HL-60 (cell line): ENCODE measurements at regions not wholly inside any gene's neighbourhood (a gene's known extent, or its start where the extent isn't known, plus 50 kb on each side); places are given as distances from the start of the nearest gene placed in this dataset.

Experiments
- DNase-seq, 2 experiments: peaks; one replicate each; pipeline ENCODE4 v3.0.0-alpha.2; 2010 to 2020; ENCODE audit warnings: low read depth in 1 of 2, low spot score in 1 of 2
- H3K27ac ChIP-seq: fragments of 250-450 bp; sonication (Bioruptor Pico); replicated peaks from 2 replicates; pipeline ENCODE4 v1.5.1; 2020; ENCODE audit warnings: mild to moderate bottlenecking, moderate library complexity
- H3K27me3 ChIP-seq: fragments of 250-450 bp; sonication (Bioruptor Pico); 2 replicates; pipeline ENCODE4 v1.5.1; 2021; ENCODE audit warnings: mild to moderate bottlenecking, moderate library complexity; ENCODE audit not compliant: insufficient read depth, poor library complexity, severe bottlenecking
- H3K4me3 ChIP-seq: replicated peaks from 2 replicates; pipeline ENCODE4 v1.5.1; 2011; ENCODE audit warnings: mild to moderate bottlenecking, control low read depth, low read length; ENCODE audit not compliant: insufficient read depth
- CTCF ChIP-seq: IDR thresholded peaks from one replicate; pipeline ENCODE4 v1.5.1; 2011; ENCODE audit warnings: low read length, control low read depth, inconsistent platforms; ENCODE audit not compliant: insufficient read depth
- GABPA ChIP-seq: IDR thresholded peaks from 2 replicates; pipeline ENCODE4 v1.6.1; 2012; ENCODE audit warnings: low read depth
- POLR2AphosphoS5 ChIP-seq: IDR thresholded peaks from 2 replicates; pipeline ENCODE4 v1.6.1; 2012; ENCODE audit warnings: low read depth
- REST ChIP-seq: IDR thresholded peaks from 2 replicates; pipeline ENCODE4 v1.6.1; 2012; ENCODE audit warnings: low read depth; ENCODE audit not compliant: insufficient replicate concordance
- SPI1 ChIP-seq: IDR thresholded peaks from 2 replicates; pipeline ENCODE4 v1.6.1; 2012; ENCODE audit warnings: low read depth, mild to moderate bottlenecking, borderline replicate concordance

GRCh38 chrX:43224496-43224895, 431.6 kb upstream of the MAOA start:
- DNase-seq, result no peak

GRCh38 chrX:43225626-43226328, 430.3 kb upstream of the MAOA start:
- DNase-seq, result no peak
- H3K4me3 ChIP-seq, result no peak overlapping the region
- no peak overlapping the region for H3K27ac ChIP-seq
- no peak for TF ChIP-seq POLR2AphosphoS5
- no peak for TF ChIP-seq GABPA
- no peak for TF ChIP-seq REST
- no peak for TF ChIP-seq SPI1
- no peak for TF ChIP-seq CTCF
- no peaks in the 10 kb centered on the region for H3K27me3 ChIP-seq

More at GRCh38 chrX:43224496-43224895, 431.6 kb upstream of the MAOA start:
- no peak overlapping the region for H3K4me3 ChIP-seq
- no peak overlapping the region for H3K27ac ChIP-seq
- TF ChIP-seq CTCF, result no peak
- no peak for TF ChIP-seq GABPA
- TF ChIP-seq SPI1, result no peak
- no peak for TF ChIP-seq REST
- no peak for TF ChIP-seq POLR2AphosphoS5
- no peaks in the 10 kb centered on the region for H3K27me3 ChIP-seq

GRCh38 chrX:43238461-43238945, 417.6 kb upstream of the MAOA start:
- no peak overlapping the region for H3K4me3 ChIP-seq
- H3K27me3 ChIP-seq, result no peaks in the 10 kb centered on the region
- no peak for DNase-seq
- no peak overlapping the region for H3K27ac ChIP-seq
- TF ChIP-seq POLR2AphosphoS5, result no peak
- TF ChIP-seq REST, result no peak
- TF ChIP-seq SPI1, result no peak
- no peak for TF ChIP-seq CTCF
- TF ChIP-seq GABPA, result no peak
